Neural progenitor cell (in vitro differentiated cells): ENCODE measurements at regions not wholly inside any gene's neighbourhood (a gene's known extent, or its start where the extent isn't known, plus 50 kb on each side); places are given as distances from the start of the nearest gene placed in this dataset.

Source experiments
- DNase-seq: peaks from one replicate; pipeline ENCODE4 v3.0.0-alpha.2; 2016; ENCODE audit warnings: low spot score
- H2AFZ ChIP-seq: fragments of 200-600 bp; sonication (generic); replicated peaks from 2 replicates; pipeline ENCODE4 v1.6.1; 2016; ENCODE audit warnings: antibody characterized with exemption
- H3F3A ChIP-seq: fragments of 200-600 bp; sonication (generic); 2 replicates; pipeline ENCODE4 v1.6.1; 2016; ENCODE audit warnings: antibody characterized with exemption, low read depth
- H3K27ac ChIP-seq: fragments of 200-600 bp; sonication (generic); 2 replicates; pipeline ENCODE4 v1.5.1; 2016; ENCODE audit warnings: mild to moderate bottlenecking
- H3K27me3 ChIP-seq: fragments of 200-600 bp; sonication (generic); 2 replicates; pipeline ENCODE4 v1.6.1; 2016; ENCODE audit warnings: mild to moderate bottlenecking, moderate library complexity
- H3K36me3 ChIP-seq: fragments of 200-600 bp; sonication (generic); 2 replicates; pipeline ENCODE4 v1.5.1; 2016
- H3K4me1 ChIP-seq: fragments of 200-600 bp; sonication (generic); 2 replicates; pipeline ENCODE4 v1.6.1; 2016; ENCODE audit warnings: mixed run types
- H3K4me2 ChIP-seq: fragments of 200-600 bp; sonication (generic); 2 replicates; pipeline ENCODE4 v1.6.1; 2016
- H3K4me3 ChIP-seq: fragments of 200-600 bp; sonication (generic); 2 replicates; pipeline ENCODE4 v1.5.1; 2016
- H3K79me2 ChIP-seq: fragments of 200-600 bp; sonication (generic); 2 replicates; pipeline ENCODE4 v1.6.1; 2016; ENCODE audit warnings: low read depth
- H3K9ac ChIP-seq: fragments of 200-600 bp; sonication (generic); 2 replicates; pipeline ENCODE4 v1.6.1; 2016
- H3K9me3 ChIP-seq: fragments of 200-600 bp; sonication (generic); 2 replicates; pipeline ENCODE4 v1.5.1; 2016; ENCODE audit warnings: low read depth
- H4K20me1 ChIP-seq: fragments of 200-600 bp; sonication (generic); 2 replicates; pipeline ENCODE4 v1.6.1; 2016; ENCODE audit warnings: low read depth
- H3K27ac Mint-ChIP-seq: 3 replicates; pipeline ENCODE4 v1.8.0; 2021; ENCODE audit warnings: mixed read lengths
- H3K27me3 Mint-ChIP-seq: 2 replicates; pipeline ENCODE4 v1.8.0; 2022; ENCODE audit warnings: low read depth, mild to moderate bottlenecking, inconsistent platforms, moderate library complexity, mixed read lengths; ENCODE audit not compliant: insufficient read depth
- H3K36me3 Mint-ChIP-seq: 3 replicates; pipeline ENCODE4 v1.8.0; 2021; ENCODE audit warnings: mixed read lengths
- H3K4me1 Mint-ChIP-seq: 3 replicates; pipeline ENCODE4 v1.8.0; 2021; ENCODE audit warnings: mixed read lengths
- H3K4me3 Mint-ChIP-seq: 3 replicates; pipeline ENCODE4 v1.8.0; 2021; ENCODE audit warnings: mild to moderate bottlenecking, moderate library complexity, mixed read lengths
- H3K9me3 Mint-ChIP-seq: 3 replicates; pipeline ENCODE4 v1.8.0; 2020; ENCODE audit warnings: mixed read lengths
- CTCF ChIP-seq: fragments of 200-600 bp; sonication (generic); IDR thresholded peaks from 2 replicates; pipeline ENCODE4 v1.5.1; 2017; ENCODE audit warnings: antibody characterized with exemption, mild to moderate bottlenecking
- EZH2 ChIP-seq: fragments of 200-600 bp; sonication (generic); IDR thresholded peaks from 2 replicates; pipeline ENCODE4 v1.6.1; 2017; ENCODE audit warnings: antibody characterized with exemption, mild to moderate bottlenecking, moderate library complexity
- EZH2phosphoT487 ChIP-seq: fragments of 200-600 bp; sonication (generic); IDR thresholded peaks from 2 replicates; pipeline ENCODE4 v1.6.1; 2017; ENCODE audit warnings: antibody characterized with exemption

DNA sequence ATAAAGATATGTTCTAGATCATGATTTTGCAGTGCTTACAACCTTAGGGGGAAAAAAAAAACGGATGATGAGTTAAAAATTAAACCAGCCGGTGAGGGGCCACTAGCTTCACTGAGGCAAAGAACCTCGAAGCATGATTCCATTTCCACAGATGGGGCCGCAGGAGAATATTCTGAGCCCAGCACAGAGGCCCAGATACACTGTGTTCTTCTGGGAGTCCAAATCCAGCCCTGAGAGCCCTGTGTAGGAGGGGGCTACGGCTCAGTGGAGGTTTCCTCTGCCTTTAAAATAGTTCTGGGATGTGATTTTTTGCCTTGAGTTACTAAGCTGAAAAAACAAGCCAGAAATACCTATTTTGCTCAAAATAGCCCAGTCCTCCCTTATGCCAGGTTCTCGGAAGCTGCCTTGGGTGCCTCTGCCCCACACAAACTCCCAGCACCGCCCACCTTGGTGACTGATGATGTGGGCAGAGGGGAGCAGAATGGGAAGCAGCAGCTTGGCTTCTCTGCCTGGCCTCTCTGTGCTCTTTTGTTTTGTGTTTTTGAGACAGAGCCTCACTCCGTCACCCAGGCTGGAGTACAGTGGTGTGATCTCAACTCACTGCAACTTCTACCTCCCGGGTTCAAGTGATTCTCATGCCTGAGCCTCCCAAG is 105.4 kb upstream of the BCL2L14 start:
- Histone ChIP-seq H3K36me3 (no peaks in the 10 kb centered on the region), H3K4me2 (no peak overlapping the region), H2AFZ (no peak overlapping the region), H3K4me3 (no peak overlapping the region), H3K27me3 (peaks cover 4% of the 10 kb centered on the region), H3K27ac (no peak overlapping the region), H3K79me2 (no peaks in the 10 kb centered on the region), H4K20me1 (no peaks in the 10 kb centered on the region), H3F3A (peaks cover 10% of the 10 kb centered on the region), H3K9me3 (no peaks in the 10 kb centered on the region), H3K4me1 (peaks cover 10% of the 10 kb centered on the region), H3K9ac (no peak overlapping the region)
- Mint-ChIP-seq H3K4me1 (peaks cover 23% of the 10 kb centered on the region), H3K4me3 (no peak overlapping the region), H3K9me3 (peaks cover 2% of the 10 kb centered on the region), H3K27me3 (peaks cover 3% of the 10 kb centered on the region), H3K36me3 (no peaks in the 10 kb centered on the region), H3K27ac (no peak overlapping the region)
- no peak for DNase-seq
- TF ChIP-seq EZH2phosphoT487 (no peak), EZH2 (no peak), CTCF (no peak)

GRCh38 chr12:11967376-11968047 is 103.2 kb upstream of the BCL2L14 start:
- H2AFZ ChIP-seq, result no peak overlapping the region
- TF ChIP-seq EZH2, result no peak
- TF ChIP-seq CTCF, result no peak
- no peak for TF ChIP-seq EZH2phosphoT487

GRCh38 chr12:11968048-11968383 is 102.7 kb upstream of the BCL2L14 start:
- H3K36me3 ChIP-seq, result no peaks in the 10 kb centered on the region
- H3K4me2 ChIP-seq, result no peak overlapping the region
- TF ChIP-seq CTCF, result no peak
- no peak for TF ChIP-seq EZH2
- no peak for TF ChIP-seq EZH2phosphoT487
- Mint-ChIP-seq H3K27ac (peak overlapping the region; percentile 57), H3K27me3 (peaks cover 3% of the 10 kb centered on the region), H3K4me3 (no peak overlapping the region), H3K36me3 (no peaks in the 10 kb centered on the region), H3K4me1 (peaks cover 24% of the 10 kb centered on the region), H3K9me3 (no peaks in the 10 kb centered on the region)
- no peak overlapping the region for H3K9ac ChIP-seq
- no peak for DNase-seq
- H3K79me2 ChIP-seq, result no peaks in the 10 kb centered on the region
- H3K27me3 ChIP-seq, result peaks cover 4% of the 10 kb centered on the region
- no peak overlapping the region for H3K27ac ChIP-seq
- H4K20me1 ChIP-seq, result no peaks in the 10 kb centered on the region
- no peak overlapping the region for H3K4me3 ChIP-seq
- H3F3A ChIP-seq, result peaks cover 14% of the 10 kb centered on the region
- H3K4me1 ChIP-seq, result peaks cover 4% of the 10 kb centered on the region
- no peak overlapping the region for H2AFZ ChIP-seq
- no peaks in the 10 kb centered on the region for H3K9me3 ChIP-seq

More at GRCh38 chr12:11967376-11968047, 103.2 kb upstream of the BCL2L14 start:
- Histone ChIP-seq H3K79me2 (no peaks in the 10 kb centered on the region), H3K9ac (no peak overlapping the region), H3K36me3 (no peaks in the 10 kb centered on the region), H3F3A (peaks cover 14% of the 10 kb centered on the region), H4K20me1 (no peaks in the 10 kb centered on the region), H3K9me3 (no peaks in the 10 kb centered on the region), H3K27me3 (peaks cover 4% of the 10 kb centered on the region), H3K4me1 (peaks cover 4% of the 10 kb centered on the region), H3K4me3 (no peak overlapping the region), H3K4me2 (no peak overlapping the region), H3K27ac (no peak overlapping the region)
- DNase-seq, result no peak
- H3K36me3 Mint-ChIP-seq, result no peaks in the 10 kb centered on the region
- no peak overlapping the region for H3K4me3 Mint-ChIP-seq
- peaks cover 24% of the 10 kb centered on the region for H3K4me1 Mint-ChIP-seq
- peak overlapping the region; percentile 25 for H3K27ac Mint-ChIP-seq
- H3K27me3 Mint-ChIP-seq, result peaks cover 3% of the 10 kb centered on the region
- peaks cover 2% of the 10 kb centered on the region for H3K9me3 Mint-ChIP-seq
